ENCODE measurements at regions not wholly inside any gene's neighbourhood (a gene's known extent, or its start where the extent isn't known, plus 50 kb on each side); places are given as distances from the start of the nearest gene placed in this dataset.

DNA sequence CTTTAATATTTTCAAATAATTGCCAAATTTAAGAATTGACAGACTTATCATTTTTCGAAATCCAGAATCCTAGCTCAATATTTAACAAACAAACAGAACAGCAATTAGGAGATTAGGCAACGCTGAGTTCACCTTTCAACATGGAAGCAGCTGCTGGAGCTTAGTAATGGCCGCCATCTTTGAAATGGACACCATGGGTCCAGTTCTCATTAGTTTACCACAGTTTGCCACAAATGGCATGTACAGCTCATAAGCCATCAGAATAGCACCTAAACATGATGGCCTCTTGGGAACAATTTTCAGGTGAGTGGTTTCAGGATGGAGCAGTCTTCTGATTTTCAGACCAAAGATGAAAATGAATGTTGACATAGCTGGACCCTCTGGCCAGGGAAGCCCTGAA is 313.6 kb upstream of the OBI1 start:
- H3K27ac Mint-ChIP-seq: no peak overlapping the region
- H3K36me3 Mint-ChIP-seq (ENCODE audit: low read depth): no peaks in the 10 kb centered on the region
- intact Hi-C loops (cut with micrococcal nuclease): no loop called here

DNA sequence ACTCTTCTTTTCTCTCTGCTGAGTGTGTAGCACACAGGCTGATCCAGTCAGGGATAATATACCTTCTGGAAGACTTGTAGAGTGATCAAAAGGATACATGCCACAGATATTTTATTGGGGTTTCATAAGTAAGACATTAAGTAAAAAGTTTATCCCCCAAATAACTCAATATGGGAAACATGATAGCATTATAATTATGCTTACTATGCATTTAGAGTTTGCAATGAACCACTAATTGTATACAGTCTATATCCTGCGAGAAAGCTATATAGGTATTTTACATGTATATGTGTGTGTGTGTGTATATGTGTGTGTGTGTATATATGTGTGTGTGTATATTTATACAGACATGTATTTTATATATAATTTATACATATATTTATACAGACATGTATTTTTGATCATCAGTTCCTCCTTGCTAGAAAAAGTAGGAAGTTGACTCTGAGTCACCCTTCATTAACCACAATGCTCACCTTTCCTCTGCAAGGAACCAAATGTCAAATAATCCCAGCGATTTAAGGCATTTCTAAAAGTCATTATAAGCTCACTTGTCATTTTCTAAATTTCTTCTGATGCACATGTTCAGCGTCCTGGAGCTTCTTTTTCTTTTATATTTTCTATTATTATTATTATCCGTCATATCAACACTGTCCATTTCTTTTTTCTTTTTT is 312.5 kb upstream of the OBI1 start:
- no peak overlapping the region for H3K4me3 Mint-ChIP-seq
- H3K27me3 Mint-ChIP-seq: peaks cover 3% of the 10 kb centered on the region
- H3K4me1 Mint-ChIP-seq: no peaks in the 10 kb centered on the region
- no peaks in the 10 kb centered on the region for H3K36me3 Mint-ChIP-seq (ENCODE audit: low read depth)
- peak; percentile 3 for DNase-seq
- H3K27ac Mint-ChIP-seq: no peak overlapping the region
- H3K9me3 Mint-ChIP-seq: no peaks in the 10 kb centered on the region
- intact Hi-C loops (cut with micrococcal nuclease): no loop called here

More for the DNA sequence above, 313.6 kb upstream of the OBI1 start:
- peak; percentile 15 for DNase-seq
- Mint-ChIP-seq H3K9me3 (no peaks in the 10 kb centered on the region), H3K27me3 (peaks cover 3% of the 10 kb centered on the region), H3K4me1 (no peaks in the 10 kb centered on the region), H3K4me3 (no peak overlapping the region)

DNA sequence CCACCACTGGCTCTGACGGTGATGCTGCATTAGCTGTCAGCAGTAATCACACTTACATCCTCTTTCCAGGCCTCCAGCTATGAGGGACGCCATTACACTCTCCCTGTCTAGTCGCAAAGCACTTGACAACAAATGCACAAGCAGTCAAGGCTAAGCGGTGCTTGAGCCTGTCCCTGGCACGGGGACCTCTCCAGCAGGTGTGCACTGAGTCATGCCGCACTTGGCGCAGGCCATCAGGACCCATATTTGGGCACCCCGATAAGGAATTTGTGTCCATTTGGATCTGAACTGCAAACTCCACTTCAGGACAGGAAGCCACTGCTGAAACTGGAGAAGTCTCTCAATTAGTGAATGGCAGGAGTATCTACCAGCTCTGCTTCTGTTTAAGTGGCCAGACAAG is 301.9 kb upstream of the OBI1 start:
- no peak overlapping the region for H3K4me3 Mint-ChIP-seq
- H3K36me3 Mint-ChIP-seq (ENCODE audit: low read depth): no peaks in the 10 kb centered on the region
- DNase-seq: no peak
- intact Hi-C loops (cut with micrococcal nuclease): no loop called here
- no peak overlapping the region for H3K27ac Mint-ChIP-seq
- no peaks in the 10 kb centered on the region for H3K4me1 Mint-ChIP-seq
- no peaks in the 10 kb centered on the region for H3K9me3 Mint-ChIP-seq
- no peaks in the 10 kb centered on the region for H3K27me3 Mint-ChIP-seq

DNA sequence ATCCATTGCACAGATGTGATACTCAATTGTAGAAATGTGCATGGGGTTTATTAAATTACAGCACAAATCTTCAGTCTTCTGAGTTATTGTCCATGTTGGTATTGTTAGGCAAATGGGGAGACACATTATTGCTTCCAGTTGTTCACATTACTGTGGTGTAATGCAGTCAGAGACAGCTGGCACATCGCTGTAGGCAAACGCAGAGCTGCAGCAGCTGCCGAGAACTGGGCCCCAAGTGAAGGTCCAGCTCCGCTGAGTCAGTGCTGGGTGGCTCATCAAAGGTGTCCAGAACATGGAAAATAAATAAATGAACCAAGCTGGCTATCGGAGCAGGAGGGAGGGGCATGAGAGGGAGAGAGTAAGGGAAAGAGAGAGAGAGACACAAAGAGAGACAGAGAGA is 299.1 kb upstream of the OBI1 start:
- no peak overlapping the region for H3K27ac Mint-ChIP-seq
- no peaks in the 10 kb centered on the region for H3K36me3 Mint-ChIP-seq (ENCODE audit: low read depth)
- H3K4me3 Mint-ChIP-seq: no peak overlapping the region
- DNase-seq: no peak
- intact Hi-C loops (cut with micrococcal nuclease): no loop called here
- H3K4me1 Mint-ChIP-seq: no peaks in the 10 kb centered on the region
- H3K27me3 Mint-ChIP-seq: no peaks in the 10 kb centered on the region
- no peaks in the 10 kb centered on the region for H3K9me3 Mint-ChIP-seq

DNA sequence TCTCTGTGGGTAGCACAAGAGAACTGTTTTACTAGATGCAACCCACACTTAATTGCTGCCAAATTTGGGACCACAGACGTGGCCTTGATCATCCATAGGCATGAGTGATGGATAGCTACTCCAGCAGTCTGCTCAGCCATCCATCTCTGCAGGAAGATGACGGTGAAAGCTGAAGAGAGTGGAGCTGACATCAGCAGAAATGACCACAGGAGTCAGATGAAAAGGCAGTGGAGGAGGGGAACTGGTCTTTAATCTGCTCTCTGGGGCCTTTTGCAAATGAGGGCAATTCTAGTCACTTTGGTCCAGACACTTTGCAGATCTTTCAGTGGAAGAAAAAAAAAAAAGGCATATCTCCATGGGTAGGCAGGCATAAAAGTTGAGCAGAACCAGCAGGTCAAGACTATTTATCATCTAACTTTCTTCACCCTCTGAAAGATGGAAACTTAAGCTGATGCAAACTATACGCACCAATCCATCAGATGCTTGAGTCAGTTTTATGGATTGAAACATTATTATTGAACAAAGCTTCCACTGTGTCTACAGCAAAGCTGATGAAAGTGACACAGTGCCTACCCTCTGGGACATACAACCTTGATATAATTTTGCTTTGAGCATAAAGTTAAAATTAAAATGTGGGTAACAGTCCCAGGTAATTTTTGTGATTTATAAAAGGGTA is 281.6 kb upstream of the OBI1 start:
- intact Hi-C loops (cut with micrococcal nuclease): no loop called here
- no peaks in the 10 kb centered on the region for H3K27me3 Mint-ChIP-seq
- H3K9me3 Mint-ChIP-seq: no peaks in the 10 kb centered on the region
- no peak overlapping the region for H3K4me3 Mint-ChIP-seq
- H3K27ac Mint-ChIP-seq: no peak overlapping the region
- DNase-seq: no peak
- H3K36me3 Mint-ChIP-seq (ENCODE audit: low read depth): no peaks in the 10 kb centered on the region
- no peaks in the 10 kb centered on the region for H3K4me1 Mint-ChIP-seq

DNA sequence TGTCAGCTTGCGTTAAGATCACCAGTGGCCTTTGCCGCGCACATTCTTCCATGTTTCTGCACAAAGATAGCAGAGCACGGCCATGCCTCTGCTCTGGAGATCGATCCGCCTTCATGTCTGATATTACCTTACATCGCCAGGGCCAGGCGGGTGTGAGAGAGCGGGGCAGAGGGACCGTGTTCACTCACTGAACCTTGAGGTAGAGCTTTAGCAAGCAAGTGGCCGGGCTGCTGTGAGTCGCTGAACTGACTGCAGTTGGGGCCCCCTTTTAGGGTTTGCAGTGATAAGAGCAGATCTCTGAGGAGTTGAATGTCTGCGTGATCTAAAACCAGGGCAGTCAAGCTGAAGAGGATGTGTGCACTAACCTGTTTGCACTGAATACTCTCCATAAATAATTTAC is 275.4 kb upstream of the OBI1 start:
- Mint-ChIP-seq H3K27me3 (no peaks in the 10 kb centered on the region), H3K4me3 (no peak overlapping the region), H3K4me1 (no peaks in the 10 kb centered on the region), H3K36me3 (ENCODE audit: low read depth) (no peaks in the 10 kb centered on the region), H3K27ac (no peak overlapping the region), H3K9me3 (no peaks in the 10 kb centered on the region)
- DNase-seq: no peak
- intact Hi-C loops (cut with micrococcal nuclease): no loop called here

DNA sequence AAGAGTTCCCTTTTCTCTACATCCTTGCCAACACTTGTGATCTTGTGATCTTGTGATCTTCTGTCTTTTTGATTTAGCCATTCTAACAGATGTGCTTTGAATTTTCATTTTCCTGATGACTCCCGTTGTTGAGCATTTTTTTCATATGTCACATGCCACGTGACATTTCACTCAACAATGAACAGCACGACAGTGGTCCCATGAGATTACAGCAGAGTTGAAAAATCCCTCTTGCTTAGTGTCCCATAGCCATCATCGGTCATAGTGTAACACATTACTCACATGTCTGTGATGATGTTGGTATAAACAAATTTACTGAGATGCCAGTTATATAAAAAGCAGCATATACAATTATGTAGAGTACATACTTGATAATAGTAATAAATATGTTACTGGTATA is 256.1 kb upstream of the OBI1 start:
- DNase-seq: no peak
- intact Hi-C loops (cut with micrococcal nuclease): no loop called here

DNA sequence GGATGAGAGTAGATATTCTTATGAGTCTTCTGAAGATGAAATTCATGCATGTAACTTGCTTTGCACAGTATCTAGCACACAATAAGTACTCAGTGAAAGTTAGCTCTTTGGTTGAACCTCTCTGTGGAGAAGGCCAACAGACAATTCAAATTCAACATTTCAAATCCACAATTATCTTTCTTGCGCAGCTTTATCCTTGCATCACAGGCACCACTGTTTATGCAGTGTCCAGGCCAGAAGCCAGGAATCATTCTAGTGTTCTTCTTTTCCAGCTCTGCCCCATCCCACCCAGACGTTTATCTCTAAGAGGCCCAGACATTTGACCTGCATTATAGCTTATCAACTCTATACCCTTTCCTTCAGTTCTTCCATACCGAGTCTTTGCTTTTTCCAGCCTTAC is 254.7 kb upstream of the OBI1 start:
- intact Hi-C loops (cut with micrococcal nuclease): no loop called here
- no peaks in the 10 kb centered on the region for H3K36me3 Mint-ChIP-seq (ENCODE audit: low read depth)
- H3K9me3 Mint-ChIP-seq: no peaks in the 10 kb centered on the region
- H3K27me3 Mint-ChIP-seq: no peaks in the 10 kb centered on the region
- no peak for DNase-seq
- no peak overlapping the region for H3K4me3 Mint-ChIP-seq
- H3K27ac Mint-ChIP-seq: no peak overlapping the region
- no peaks in the 10 kb centered on the region for H3K4me1 Mint-ChIP-seq

More for the DNA sequence above, 256.1 kb upstream of the OBI1 start:
- Mint-ChIP-seq H3K4me1 (no peaks in the 10 kb centered on the region), H3K36me3 (ENCODE audit: low read depth) (no peaks in the 10 kb centered on the region), H3K4me3 (no peak overlapping the region), H3K27me3 (no peaks in the 10 kb centered on the region), H3K9me3 (no peaks in the 10 kb centered on the region), H3K27ac (no peak overlapping the region)

DNA sequence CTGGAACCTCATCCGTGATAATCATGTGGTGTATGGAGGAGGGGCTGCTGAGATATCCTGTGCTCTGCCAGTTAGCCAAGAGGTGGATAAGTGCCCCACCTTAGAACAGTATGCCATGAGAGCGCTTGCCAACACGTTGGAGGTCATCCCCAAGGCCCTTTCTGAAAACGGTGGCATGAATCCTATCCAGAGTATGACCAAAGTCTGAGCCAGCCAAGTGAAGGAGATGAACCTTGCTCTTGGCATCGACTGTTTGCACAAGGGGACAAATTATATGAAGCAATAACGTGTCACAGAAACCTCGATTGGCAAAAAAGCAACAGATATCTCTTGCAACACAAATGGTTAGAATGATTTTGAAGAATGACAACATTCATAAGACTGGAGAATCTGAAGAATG is 251.2 kb upstream of the OBI1 start:
- H3K4me1 Mint-ChIP-seq: no peaks in the 10 kb centered on the region
- DNase-seq: no peak
- no peaks in the 10 kb centered on the region for H3K36me3 Mint-ChIP-seq (ENCODE audit: low read depth)
- H3K27me3 Mint-ChIP-seq: no peaks in the 10 kb centered on the region
- no peak overlapping the region for H3K27ac Mint-ChIP-seq
- no peaks in the 10 kb centered on the region for H3K9me3 Mint-ChIP-seq
- intact Hi-C loops (cut with micrococcal nuclease): no loop called here
- H3K4me3 Mint-ChIP-seq: no peak overlapping the region

DNA sequence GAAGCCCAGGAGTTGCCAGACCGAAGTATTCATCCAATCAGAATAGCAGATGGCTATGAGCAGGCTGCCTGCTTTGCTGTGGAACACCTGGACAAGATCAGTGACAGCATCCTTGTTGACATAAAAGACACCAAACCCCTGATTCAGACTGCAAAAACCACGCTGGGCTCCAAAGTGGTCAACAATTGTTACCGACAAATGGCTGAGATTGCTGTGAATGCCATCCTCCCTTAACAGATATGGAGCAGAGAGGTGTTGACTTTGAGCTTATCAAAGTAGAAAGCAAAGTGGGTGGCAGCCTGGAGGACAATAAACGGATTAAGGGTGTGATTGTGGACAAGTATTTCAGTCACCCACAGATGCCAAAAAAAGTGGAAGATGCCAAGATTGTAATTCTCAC is 250.3 kb upstream of the OBI1 start:
- Mint-ChIP-seq H3K4me3 (no peak overlapping the region), H3K27me3 (no peaks in the 10 kb centered on the region), H3K27ac (no peak overlapping the region), H3K4me1 (no peaks in the 10 kb centered on the region), H3K36me3 (ENCODE audit: low read depth) (no peaks in the 10 kb centered on the region), H3K9me3 (no peaks in the 10 kb centered on the region)
- intact Hi-C loops (cut with micrococcal nuclease): no loop called here
- no peak for DNase-seq

DNA sequence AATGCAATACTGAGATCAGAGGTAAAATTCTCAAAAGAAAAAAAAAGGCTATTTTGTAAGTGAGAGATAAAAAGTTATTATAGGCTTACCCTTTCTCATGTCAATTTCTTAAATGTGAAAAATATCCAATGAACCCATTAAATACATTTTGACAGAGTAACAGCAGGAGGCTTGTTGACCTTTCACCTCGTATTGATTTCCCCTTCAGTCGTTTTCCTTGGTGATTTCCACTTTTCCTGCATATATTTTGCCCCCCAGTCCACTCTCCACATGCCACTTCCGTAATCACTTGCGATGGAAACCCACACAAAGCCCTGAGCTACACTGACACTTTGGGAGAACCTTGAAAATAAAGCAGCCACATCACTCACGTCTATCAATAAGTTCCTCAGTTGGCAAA is 248.1 kb upstream of the OBI1 start:
- DNase-seq: no peak
- intact Hi-C loops (cut with micrococcal nuclease): no loop called here
- H3K27ac Mint-ChIP-seq: no peak overlapping the region
- H3K9me3 Mint-ChIP-seq: no peaks in the 10 kb centered on the region
- no peak overlapping the region for H3K4me3 Mint-ChIP-seq
- H3K27me3 Mint-ChIP-seq: no peaks in the 10 kb centered on the region
- H3K36me3 Mint-ChIP-seq (ENCODE audit: low read depth): no peaks in the 10 kb centered on the region
- H3K4me1 Mint-ChIP-seq: no peaks in the 10 kb centered on the region

DNA sequence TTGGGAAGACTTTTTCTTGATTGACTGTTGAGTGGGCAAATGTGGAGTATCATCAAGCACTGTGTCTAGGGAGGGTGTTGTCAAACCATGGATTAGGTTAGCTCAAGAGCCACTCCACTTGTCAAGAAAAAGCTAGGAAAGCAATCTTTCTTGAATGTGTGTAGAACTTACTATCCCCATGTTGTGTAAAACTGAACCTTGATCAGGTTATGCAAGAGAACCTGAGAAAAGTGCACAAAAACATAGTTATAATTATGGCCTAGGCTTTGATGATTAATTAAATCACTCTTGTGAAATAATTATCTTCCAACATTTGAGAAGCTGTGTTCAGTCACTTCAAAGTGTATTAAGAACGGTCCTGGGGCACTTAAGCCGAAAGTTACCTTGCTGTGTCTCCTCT is 238.2 kb upstream of the OBI1 start:
- Mint-ChIP-seq H3K9me3 (no peaks in the 10 kb centered on the region), H3K4me1 (no peaks in the 10 kb centered on the region), H3K36me3 (ENCODE audit: low read depth) (no peaks in the 10 kb centered on the region), H3K27me3 (peaks cover 2% of the 10 kb centered on the region), H3K27ac (no peak overlapping the region), H3K4me3 (no peak overlapping the region)
- no peak for DNase-seq
- intact Hi-C loops (cut with micrococcal nuclease): no loop called here

DNA sequence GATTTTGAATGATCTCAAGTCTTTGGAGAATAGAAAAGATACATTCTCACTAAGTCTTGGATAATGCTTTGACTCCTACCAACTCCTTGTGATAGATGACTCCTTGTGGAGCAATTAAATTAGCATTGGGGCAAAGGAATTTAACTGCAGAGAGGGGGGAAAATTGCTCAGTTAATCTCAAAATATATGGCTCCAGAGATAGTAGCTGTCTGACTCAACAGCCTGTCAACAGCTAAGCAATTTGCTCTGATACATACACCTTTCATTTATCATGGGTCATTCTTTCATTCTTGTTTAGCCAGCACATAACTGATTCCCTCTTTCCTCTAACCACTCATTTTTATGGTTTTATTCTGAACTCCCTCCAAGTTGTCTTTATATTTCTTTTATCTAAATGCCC is 225.6 kb upstream of the OBI1 start:
- DNase-seq: no peak
- intact Hi-C loops (cut with micrococcal nuclease): no loop called here
- no peak overlapping the region for H3K4me3 Mint-ChIP-seq

DNA sequence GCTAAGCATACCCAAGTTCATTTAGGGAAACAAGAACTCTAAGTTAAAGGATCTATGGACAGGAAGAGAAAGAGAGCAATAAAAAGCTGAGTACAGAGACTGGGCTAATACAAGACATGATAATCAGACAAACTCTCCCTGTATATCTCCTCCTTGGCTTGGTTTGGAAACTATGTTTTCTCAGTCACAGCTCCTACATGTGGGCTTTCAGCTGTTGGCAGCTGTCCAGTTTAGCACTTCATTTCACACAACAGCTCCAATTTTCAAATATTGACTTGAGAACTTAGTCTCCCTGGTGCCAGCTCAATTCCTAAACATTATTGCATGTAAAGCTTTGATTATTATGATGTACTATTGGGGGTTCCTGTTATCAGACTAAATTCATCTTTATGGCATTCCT is 222.8 kb upstream of the OBI1 start:
- intact Hi-C loops (cut with micrococcal nuclease): no loop called here
- H3K4me1 Mint-ChIP-seq: no peaks in the 10 kb centered on the region
- no peaks in the 10 kb centered on the region for H3K27me3 Mint-ChIP-seq
- no peak for DNase-seq
- no peaks in the 10 kb centered on the region for H3K9me3 Mint-ChIP-seq
- no peak overlapping the region for H3K27ac Mint-ChIP-seq
- H3K4me3 Mint-ChIP-seq: no peak overlapping the region
- H3K36me3 Mint-ChIP-seq (ENCODE audit: low read depth): no peaks in the 10 kb centered on the region

More for the DNA sequence above, 225.6 kb upstream of the OBI1 start:
- H3K36me3 Mint-ChIP-seq (ENCODE audit: low read depth): no peaks in the 10 kb centered on the region
- H3K4me1 Mint-ChIP-seq: no peaks in the 10 kb centered on the region
- H3K9me3 Mint-ChIP-seq: no peaks in the 10 kb centered on the region
- H3K27ac Mint-ChIP-seq: no peak overlapping the region
- no peaks in the 10 kb centered on the region for H3K27me3 Mint-ChIP-seq

DNA sequence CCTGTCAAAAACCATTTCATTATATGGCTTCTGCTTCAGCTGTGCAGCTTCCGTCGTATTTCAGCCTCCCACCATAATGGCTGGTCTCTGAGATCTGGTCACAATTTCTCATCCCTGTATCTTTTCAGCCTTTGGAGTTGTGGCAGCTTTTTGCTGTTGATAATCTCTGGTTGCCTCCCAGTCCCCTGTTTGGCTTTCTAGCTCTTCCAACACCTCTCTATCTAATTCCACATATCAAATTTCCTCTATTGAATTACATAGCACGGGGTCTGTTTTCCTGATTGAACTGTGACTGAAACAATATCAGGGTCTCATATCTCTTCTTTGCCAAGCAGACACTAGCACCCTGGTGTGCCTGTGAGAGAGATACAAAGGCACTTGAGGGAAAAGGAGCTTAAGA is 222.1 kb upstream of the OBI1 start:
- intact Hi-C loops (cut with micrococcal nuclease): no loop called here
- no peaks in the 10 kb centered on the region for H3K4me1 Mint-ChIP-seq
- DNase-seq: no peak
- H3K27me3 Mint-ChIP-seq: no peaks in the 10 kb centered on the region
- H3K4me3 Mint-ChIP-seq: no peak overlapping the region
- H3K27ac Mint-ChIP-seq: no peak overlapping the region
- H3K36me3 Mint-ChIP-seq (ENCODE audit: low read depth): no peaks in the 10 kb centered on the region
- H3K9me3 Mint-ChIP-seq: no peaks in the 10 kb centered on the region

All from activated CD4-positive, alpha-beta T cell treated with anti-CD3 and anti-CD28 coated beads, Interleukin-2, amount 10 ng/mL, durations not matched to agents 24 days and 14 days (primary cell).